ENCODE measurements at regions not wholly inside any gene's neighbourhood (a gene's known extent, or its start where the extent isn't known, plus 50 kb on each side); places are given as distances from the start of the nearest gene placed in this dataset.

DNA sequence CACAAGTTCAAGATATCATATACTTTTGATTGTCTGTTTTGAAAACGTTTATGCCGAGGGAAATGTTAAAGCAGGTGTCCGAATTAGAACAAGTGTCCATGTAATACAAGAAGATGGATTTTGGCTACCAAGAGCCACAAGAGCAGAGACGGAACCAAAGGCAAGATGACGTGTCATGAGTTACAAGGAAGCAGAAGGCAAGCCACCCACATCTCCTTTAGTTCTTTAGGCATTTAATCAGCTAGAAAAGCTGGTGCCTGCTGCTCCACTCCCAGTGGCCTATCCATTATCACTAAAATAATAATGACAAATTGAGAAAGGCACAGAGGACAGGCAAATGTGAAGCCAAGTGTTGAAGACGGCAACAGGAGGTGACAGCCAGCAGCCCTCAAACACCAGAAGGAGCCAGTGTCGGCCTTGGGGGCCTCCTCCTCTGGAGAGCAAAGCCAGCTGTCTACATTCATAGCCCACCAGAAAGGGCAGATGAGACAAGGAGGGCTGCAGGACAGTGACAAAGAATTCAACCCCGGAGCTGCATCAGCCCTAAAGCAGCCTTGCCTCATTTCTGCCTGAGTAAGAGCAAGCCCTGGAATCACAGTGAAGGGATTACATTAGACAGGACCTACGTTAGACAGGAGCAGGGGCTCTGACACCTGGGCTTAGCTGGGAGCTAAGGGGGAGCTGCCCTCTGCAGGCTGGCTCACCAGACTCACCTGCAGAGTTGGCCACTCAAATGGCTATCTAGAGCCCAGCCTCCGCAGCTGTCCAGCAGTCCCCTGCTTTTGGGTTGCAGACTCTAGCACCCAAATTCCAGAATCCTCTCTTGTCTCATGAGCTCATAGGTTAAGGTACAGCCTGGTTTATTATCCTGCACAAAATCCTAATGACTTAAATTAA is 569.9 kb downstream of the UQCRFS1 start (continued):
- TF ChIP-seq PRDM15 (CRISPR knock-in tag; IDR thresholded peaks at IDR 0.05) = no peak

DNA sequence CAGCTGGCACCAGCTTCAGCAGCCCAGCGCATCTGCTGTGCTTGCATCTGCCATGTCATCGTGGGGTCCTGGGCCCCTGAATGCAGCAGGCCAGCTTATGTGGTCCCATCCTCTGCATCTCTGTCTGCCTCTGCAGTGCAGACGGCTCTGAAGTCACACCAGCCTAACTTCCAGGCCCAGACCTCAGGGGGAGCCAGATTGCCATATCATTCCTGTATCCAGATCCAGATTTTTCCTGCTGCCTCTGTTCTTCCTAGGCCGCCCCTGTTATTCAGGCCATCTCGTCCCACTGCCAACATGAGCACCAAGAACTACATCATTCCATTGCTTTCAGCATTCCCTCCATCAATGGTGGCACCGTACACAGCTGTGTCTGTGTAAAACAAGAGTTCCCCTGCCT is 571.6 kb downstream of the UQCRFS1 start:
- SMC1A ChIA-PET (ENCODE audit: uncharacterized antibody, unreplicated experiment) = no interaction called here
- DNase-seq (ENCODE audit: low read depth, low spot score) = no peak
- RAD21 ChIA-PET (ENCODE audit: unreplicated experiment) = no interaction called here
- Histone ChIP-seq H3K9me3 (replicated peaks; ENCODE audit: control insufficient read depth, insufficient read depth, low read length) (no peaks in the 10 kb centered on the region), H3K4me1 (ENCODE audit: control insufficient read depth, insufficient read depth, low read length) (no peaks in the 10 kb centered on the region), H3K9ac (ENCODE audit: control insufficient read depth, insufficient read depth, low read length) (no peak overlapping the region), H3K79me2 (ENCODE audit: control insufficient read depth, insufficient read depth, low read length) (no peaks in the 10 kb centered on the region), H3K27ac (ENCODE audit: control insufficient read depth, insufficient read depth) (no peak overlapping the region), H2AFZ (ENCODE audit: control insufficient read depth, low read depth, low read length) (no peak overlapping the region), H3K4me3 (no peak overlapping the region), H3K36me3 (ENCODE audit: control insufficient read depth in 2 of 2, insufficient read depth in 2 of 2, low read length in 1 of 2) (no peaks in the 10 kb centered on the region), H3K27me3 (replicated peaks in 1 of 2; ENCODE audit: control insufficient read depth in 2 of 2, insufficient read depth in 2 of 2, low read length in 1 of 2) (no peaks in the 10 kb centered on the region), H3K4me2 (ENCODE audit: control insufficient read depth, insufficient read depth) (no peak overlapping the region), H4K20me1 (ENCODE audit: control insufficient read depth, insufficient read depth) (no peaks in the 10 kb centered on the region)
- CTCF ChIA-PET = interaction anchor here (1.5 kb wide), 1 partner anchor 175 kb away, joined by 3 read pairs; no protein-coding TSS in a partner anchor
- no peak for TF ChIP-seq NFIC (IDR thresholded peaks at IDR 0.05; ENCODE audit: low read depth, low read length)
- TF ChIP-seq, protein P1, sequence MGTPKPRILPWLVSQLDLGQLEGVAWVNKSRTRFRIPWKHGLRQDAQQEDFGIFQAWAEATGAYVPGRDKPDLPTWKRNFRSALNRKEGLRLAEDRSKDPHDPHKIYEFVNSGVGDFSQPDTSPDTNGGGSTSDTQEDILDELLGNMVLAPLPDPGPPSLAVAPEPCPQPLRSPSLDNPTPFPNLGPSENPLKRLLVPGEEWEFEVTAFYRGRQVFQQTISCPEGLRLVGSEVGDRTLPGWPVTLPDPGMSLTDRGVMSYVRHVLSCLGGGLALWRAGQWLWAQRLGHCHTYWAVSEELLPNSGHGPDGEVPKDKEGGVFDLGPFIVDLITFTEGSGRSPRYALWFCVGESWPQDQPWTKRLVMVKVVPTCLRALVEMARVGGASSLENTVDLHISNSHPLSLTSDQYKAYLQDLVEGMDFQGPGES (IDR thresholded peaks at IDR 0.05) = no peak
- TF ChIP-seq NFXL1 (IDR thresholded peaks at IDR 0.05; ENCODE audit: borderline replicate concordance) = no peak
- TF ChIP-seq, protein P2, sequence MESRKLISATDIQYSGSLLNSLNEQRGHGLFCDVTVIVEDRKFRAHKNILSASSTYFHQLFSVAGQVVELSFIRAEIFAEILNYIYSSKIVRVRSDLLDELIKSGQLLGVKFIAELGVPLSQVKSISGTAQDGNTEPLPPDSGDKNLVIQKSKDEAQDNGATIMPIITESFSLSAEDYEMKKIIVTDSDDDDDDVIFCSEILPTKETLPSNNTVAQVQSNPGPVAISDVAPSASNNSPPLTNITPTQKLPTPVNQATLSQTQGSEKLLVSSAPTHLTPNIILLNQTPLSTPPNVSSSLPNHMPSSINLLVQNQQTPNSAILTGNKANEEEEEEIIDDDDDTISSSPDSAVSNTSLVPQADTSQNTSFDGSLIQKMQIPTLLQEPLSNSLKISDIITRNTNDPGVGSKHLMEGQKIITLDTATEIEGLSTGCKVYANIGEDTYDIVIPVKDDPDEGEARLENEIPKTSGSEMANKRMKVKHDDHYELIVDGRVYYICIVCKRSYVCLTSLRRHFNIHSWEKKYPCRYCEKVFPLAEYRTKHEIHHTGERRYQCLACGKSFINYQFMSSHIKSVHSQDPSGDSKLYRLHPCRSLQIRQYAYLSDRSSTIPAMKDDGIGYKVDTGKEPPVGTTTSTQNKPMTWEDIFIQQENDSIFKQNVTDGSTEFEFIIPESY (IDR thresholded peaks at IDR 0.05) = no peak
- TF ChIP-seq SPI1 (IDR thresholded peaks at IDR 0.05; ENCODE audit: borderline replicate concordance, insufficient read depth, low read depth, low read length) = no peak
- TF ChIP-seq, protein P3, sequence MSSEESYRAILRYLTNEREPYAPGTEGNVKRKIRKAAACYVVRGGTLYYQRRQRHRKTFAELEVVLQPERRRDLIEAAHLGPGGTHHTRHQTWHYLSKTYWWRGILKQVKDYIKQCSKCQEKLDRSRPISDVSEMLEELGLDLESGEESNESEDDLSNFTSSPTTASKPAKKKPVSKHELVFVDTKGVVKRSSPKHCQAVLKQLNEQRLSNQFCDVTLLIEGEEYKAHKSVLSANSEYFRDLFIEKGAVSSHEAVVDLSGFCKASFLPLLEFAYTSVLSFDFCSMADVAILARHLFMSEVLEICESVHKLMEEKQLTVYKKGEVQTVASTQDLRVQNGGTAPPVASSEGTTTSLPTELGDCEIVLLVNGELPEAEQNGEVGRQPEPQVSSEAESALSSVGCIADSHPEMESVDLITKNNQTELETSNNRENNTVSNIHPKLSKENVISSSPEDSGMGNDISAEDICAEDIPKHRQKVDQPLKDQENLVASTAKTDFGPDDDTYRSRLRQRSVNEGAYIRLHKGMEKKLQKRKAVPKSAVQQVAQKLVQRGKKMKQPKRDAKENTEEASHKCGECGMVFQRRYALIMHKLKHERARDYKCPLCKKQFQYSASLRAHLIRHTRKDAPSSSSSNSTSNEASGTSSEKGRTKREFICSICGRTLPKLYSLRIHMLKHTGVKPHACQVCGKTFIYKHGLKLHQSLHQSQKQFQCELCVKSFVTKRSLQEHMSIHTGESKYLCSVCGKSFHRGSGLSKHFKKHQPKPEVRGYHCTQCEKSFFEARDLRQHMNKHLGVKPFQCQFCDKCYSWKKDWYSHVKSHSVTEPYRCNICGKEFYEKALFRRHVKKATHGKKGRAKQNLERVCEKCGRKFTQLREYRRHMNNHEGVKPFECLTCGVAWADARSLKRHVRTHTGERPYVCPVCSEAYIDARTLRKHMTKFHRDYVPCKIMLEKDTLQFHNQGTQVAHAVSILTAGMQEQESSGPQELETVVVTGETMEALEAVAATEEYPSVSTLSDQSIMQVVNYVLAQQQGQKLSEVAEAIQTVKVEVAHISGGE (CRISPR knock-in tag; IDR thresholded peaks at IDR 0.05) = no peak
- TF ChIP-seq YY1 (IDR thresholded peaks at IDR 0.05; ENCODE audit: low read depth, low read length) = no peak
- TF ChIP-seq CREB1 (IDR thresholded peaks at IDR 0.05; ENCODE audit: low read depth) = no peak
- no peak for TF ChIP-seq TAF1 (IDR thresholded peaks at IDR 0.05; ENCODE audit: borderline replicate concordance, low read depth, low read length)
- no peak for TF ChIP-seq IRF4 (IDR thresholded peaks at IDR 0.05; ENCODE audit: low read depth, low read length)
- FAIRE-seq = no peak
- in situ Hi-C loops (cut with MboI) = no loop called here
- BruUV-seq (replicated peaks) = no TSS peak
- intact Hi-C loops (cut with micrococcal nuclease; ENCODE audit: unreplicated experiment) = no loop called here
- POLR2A ChIA-PET = no interaction called here
- no peak for ATAC-seq
- 25% methylated on average over 6 of the region's 6 CpGs for WGBS (ENCODE audit: insufficient coverage, insufficient replicate concordance, low lambda C conversion rate, missing lambda C conversion rate)
